Erythroblast (primary cell): ENCODE measurements at regions not wholly inside any gene's neighbourhood (a gene's known extent, or its start where the extent isn't known, plus 50 kb on each side); places are given as distances from the start of the nearest gene placed in this dataset.

Source experiments
- GATA1 ChIP-seq: IDR thresholded peaks from 2 replicates; pipeline ENCODE4 v1.6.1; 2011; ENCODE audit warnings: low read depth, mild to moderate bottlenecking, control low read depth, low read length, moderate library complexity
- POLR2A ChIP-seq: IDR thresholded peaks from 2 replicates; pipeline ENCODE4 v1.6.1; 2011; ENCODE audit warnings: mild to moderate bottlenecking, low read length

DNA sequence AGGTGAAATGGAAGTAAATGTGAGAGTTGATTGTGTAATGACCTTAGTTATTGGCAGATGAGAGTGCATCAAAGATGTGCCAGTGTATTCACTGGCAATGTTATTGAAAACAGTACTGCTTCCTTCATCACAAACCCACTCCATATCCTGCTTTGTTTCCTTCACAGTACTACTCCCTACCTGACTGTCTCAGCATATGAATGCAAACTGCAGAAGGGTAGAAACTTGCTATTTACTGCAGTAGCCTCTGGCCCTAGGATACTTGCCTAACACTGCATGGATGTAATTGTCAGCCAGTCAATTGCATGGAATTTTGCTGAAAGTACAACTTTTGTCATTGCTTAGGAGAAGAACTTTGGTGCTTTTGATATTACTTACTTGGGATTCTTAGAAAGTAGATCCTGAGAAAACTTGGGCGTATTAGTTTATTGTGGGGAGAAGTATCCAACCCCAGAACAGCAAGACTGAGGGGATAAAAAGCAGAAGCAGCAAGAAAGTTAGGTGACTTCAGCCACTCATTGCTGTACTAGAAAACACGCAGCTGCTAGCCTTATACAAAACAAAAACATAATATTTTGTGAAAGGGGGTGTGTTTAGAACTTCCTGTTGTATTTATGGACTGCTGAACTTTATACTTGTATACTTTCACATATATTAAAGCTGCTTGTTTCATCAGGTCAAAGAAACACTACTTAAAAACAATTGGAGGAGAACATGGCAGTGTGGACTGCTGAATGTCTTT, 219.0 kb downstream of the CCNG2 start:
- TF ChIP-seq POLR2A (no peak), GATA1 (no peak)
